ENCODE measurements at regions not wholly inside any gene's neighbourhood (a gene's known extent, or its start where the extent isn't known, plus 50 kb on each side); places are given as distances from the start of the nearest gene placed in this dataset.
"Not testable (repeated sequence)": the region's sequence is repeated elsewhere in the genome, so short reads cannot be mapped to it uniquely, and the experiment has no call there.

DNA sequence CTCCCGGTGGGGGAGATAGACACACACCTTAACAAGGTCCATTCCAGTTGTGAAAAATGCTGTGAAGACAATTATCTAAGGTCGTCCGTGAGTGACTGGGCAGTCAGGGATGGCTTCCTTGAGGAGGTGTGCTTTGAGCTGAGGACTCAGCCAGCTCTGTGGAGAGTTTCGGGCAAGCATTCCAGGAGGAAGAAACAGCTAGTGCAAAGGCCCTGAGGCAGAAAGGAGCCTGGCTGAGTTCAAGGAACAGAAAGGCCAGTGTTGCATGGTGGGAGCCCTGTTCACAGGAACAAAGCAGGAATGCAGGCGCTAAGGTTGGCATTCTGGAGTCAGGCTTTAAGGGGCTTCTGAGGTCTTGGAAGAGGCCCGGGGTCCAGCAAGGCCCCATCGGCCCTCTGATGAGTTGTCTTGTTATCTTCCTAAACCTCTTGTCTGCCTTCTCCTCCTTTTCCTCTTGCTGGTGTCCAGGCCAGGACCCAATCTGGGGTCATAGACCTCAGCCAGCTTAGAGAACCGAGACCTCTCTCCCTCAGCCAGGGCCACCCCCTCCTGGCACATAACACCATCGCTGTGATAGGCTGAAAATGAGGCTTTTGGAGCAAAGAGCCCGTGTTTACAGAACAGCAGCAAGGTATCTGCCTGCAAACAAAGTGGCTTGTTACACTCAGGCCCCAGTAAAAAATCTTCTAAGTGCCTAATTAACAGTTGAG lies 270.2 kb upstream of the MVB12B start:
- intact Hi-C loops (cut with micrococcal nuclease), result no loop called here

DNA sequence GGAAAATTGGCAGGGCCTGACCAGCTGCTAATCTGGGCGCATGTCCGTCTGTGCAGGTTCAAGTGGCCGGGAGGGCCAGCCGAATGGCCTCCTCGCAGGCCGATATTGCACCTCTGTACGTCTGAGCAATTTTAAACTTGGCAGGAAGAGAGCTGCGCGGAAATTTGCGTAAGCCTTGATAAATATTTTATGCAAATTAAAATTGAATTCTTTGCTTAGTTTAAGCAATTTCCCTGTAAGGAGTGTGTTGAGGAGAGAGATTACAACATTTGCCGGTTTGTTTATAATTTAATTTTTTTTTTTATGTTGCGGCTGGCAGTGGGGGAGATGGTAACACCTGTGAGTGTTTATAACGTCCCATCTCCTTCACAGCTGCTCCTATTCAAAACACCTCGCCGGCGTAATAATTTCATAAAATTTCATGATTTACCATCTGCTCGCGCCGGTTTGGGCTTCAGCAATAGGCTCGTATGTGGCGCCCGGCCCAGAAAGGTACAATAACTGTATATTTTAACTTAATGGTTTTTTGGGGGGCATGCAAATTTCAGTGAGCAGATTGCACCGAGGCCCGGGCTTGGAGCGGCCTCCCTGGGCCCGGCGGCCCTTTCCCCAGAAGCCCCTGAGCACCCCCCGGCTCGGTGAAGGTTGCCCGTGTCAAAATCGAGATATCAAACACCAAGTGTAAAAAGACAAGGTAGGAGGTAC lies 269.4 kb upstream of the MVB12B start:
- intact Hi-C loops (cut with micrococcal nuclease), result no loop called here

- intact Hi-C loops (cut with micrococcal nuclease), result no loop called here
Measured at GRCh38 chr9:126058011-126058531, 268.6 kb upstream of the MVB12B start.

DNA sequence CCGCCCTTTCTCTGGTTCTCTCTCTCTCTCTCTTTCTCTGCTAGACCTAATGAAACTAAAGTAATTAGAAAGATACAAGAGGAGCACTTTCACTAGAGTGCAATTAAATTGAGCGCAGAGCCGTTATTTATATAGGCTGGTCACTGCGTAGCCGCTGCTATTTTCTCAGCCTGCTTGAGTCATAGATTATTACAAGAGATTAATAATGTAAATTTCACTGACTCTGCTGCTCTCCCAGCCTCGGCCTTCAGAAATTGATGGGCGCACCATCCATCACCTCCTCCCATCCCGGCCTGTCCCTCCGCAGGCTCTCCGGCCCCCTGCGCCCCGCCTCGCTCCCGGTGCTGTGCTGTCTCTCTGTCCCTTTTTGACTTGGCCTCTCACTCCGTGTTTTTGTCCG lies 268.0 kb upstream of the MVB12B start:
- intact Hi-C loops (cut with micrococcal nuclease), result no loop called here

DNA sequence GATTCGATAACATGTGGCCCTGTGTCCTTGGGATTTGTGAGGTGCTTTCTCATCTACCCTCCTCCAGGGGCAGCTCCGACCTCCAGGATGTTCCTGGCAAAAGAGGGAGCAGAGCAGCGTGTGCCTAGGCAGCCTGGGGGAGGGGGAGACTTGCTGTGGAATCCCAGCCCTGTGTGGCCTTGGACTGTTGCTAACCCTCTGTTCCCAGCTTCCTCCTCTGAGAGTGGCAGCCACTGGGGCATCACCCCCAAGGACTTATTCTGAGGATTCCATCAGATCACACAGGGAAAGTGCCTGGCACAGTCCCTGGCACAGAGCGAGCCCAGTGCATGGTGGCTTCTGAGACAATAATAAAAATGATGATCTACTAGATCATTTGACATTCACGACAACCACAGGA lies 265.1 kb upstream of the MVB12B start:
- intact Hi-C loops (cut with micrococcal nuclease), result no loop called here

GRCh38 chr9:126062158-126062886 lies 264.3 kb upstream of the MVB12B start:
- intact Hi-C loops (cut with micrococcal nuclease), result no loop called here

GRCh38 chr9:126063326-126063725 lies 263.3 kb upstream of the MVB12B start:
- intact Hi-C loops (cut with micrococcal nuclease), result no loop called here

- intact Hi-C loops (cut with micrococcal nuclease), result no loop called here
Measured at GRCh38 chr9:126066131-126066530, 260.5 kb upstream of the MVB12B start.

DNA sequence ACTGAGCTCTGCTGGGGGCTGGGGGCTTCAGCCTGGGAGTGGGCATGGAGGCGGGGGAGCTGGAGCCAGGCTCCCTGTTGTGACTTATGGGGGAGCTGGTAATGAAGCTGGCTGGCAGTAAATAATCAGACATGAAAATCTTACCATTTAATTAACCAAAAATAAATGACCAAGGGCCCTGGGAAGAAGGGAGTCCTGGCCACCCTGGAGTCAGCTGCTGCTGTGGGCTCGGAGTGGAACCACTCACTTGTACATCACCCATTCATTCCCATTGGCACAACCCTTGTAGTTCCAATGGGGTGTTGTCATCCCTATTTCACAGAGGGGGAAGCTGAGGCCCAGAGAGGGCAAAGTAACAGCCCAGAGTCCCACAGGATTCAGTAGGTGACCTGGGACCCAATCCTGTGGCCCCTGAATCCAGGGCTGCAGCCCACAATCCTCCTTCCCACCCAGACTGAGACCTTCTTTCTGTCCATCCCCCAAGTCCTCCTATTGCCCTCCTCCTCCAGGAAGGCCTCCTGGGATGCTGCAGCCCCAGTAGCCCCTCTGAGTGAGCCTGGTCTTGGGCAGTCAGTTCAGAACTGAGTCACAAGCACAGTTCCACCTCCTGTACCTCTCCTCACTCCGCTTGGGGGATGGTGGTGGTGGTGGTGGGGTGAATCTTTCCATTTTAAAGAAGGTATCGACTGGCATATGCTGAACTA lies 259.4 kb upstream of the MVB12B start:
- intact Hi-C loops (cut with micrococcal nuclease), result no loop called here

DNA sequence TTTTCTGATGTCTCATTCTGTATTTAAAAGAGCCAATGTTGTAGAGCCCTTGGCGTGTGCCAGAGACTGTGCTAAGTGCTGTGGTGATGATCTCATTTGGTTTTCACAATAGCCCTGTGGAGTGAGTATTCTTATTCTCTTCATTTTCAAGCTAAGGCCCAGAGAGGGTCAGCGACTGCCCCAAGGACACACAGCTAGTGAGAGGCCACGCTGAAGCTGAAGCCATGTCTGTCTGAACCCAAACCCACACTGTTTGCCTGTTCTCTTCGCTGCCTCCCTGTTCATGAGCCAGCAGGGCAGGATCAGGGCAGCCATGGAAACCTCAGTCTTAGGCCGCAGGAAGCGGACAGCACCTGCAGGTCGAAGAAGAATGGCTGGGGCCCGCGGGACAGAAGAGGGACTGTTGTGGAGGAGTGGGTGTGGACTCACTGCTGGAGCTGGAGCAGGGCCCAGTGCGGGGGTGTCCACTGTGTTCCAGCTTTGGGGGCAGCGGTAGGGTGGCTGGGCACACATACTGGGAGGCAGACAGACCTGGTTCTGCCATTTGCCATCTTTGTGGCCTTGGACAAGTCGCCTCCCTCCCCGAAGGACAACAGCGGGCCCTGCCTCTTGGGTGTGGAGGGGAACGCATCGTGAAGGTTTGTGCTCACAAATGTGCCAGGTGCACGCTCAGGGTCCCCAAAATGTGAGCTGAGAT lies 257.9 kb upstream of the MVB12B start:
- intact Hi-C loops (cut with micrococcal nuclease), result no loop called here

GRCh38 chr9:126069400-126069955 lies 257.2 kb upstream of the MVB12B start:
- intact Hi-C loops (cut with micrococcal nuclease), result no loop called here

- intact Hi-C loops (cut with micrococcal nuclease), result no loop called here
Measured at GRCh38 chr9:126070058-126070655, 256.5 kb upstream of the MVB12B start.

DNA sequence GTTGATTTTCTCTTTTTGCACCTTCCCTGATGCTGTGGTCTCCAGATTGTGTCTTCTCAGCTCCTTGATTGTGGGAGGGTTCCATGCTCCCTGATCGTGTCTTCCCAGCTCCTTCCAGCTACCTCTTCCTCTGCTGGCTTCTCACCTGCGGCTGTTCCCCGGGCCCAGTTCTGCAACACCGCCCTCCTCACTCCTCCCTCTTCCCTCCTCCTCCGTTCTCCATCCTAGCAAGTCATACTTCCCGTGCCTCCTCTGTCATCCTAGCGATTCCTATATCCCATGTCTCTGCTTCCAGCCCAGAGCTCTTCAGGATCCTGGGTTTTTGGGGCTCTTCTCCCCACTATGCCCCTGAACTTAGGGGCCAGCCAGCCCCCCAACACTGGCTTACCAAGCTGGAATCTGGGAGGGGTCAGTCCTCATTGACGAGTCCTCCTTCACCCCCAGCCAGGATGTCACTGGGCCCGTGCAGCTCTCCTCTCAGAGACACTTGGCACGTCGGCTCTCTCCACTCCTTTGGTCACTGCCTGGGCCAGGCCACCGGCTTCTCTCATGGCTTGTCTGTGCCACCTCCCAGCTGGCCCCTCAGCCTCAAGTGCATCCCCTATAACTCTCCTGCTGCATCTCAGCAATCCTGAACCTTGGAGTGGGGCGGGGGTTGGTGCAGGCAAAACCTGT lies 255.4 kb upstream of the MVB12B start:
- intact Hi-C loops (cut with micrococcal nuclease), result no loop called here

DNA sequence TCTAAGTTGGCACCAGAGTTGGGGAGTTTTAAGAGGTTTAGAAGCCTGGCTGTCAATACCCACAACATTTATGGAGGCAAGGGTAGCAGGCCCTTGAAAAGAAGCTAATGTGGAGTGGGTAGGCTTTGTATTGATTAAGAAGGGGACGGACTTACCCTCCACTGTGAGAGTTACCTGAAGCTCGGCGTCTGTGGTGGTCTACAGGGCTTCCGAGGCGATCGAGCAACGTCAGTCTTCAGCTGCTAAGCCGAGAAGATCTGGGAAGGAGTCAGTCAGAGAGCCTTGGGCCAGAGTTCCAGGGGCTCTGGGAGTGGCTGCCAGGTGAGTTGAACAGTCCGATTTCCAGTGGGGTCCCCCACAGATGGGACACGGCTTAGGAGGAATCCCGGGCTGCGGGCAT lies 249.0 kb upstream of the MVB12B start:
- intact Hi-C loops (cut with micrococcal nuclease), result not testable (repeated sequence)

DNA sequence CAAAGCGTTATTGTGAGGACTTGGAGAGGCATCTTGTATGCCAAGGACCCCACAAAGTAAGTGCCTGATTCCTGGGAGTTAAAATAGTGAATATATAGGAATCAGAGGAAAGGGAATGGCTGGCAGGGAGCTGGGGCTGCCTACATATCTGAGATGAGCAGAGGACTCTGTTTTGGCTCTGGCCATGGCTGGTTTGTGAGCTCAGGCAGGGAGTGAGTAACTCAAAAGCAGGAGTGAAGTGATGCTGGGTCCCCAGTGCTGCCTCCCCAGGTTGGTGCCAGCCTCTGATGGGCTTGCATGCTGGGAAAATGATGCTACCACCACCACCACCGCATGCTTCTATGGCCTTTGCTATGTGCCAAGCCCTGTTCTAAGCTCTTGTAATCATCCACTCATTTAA lies 246.0 kb upstream of the MVB12B start:
- intact Hi-C loops (cut with micrococcal nuclease), result no loop called here

DNA sequence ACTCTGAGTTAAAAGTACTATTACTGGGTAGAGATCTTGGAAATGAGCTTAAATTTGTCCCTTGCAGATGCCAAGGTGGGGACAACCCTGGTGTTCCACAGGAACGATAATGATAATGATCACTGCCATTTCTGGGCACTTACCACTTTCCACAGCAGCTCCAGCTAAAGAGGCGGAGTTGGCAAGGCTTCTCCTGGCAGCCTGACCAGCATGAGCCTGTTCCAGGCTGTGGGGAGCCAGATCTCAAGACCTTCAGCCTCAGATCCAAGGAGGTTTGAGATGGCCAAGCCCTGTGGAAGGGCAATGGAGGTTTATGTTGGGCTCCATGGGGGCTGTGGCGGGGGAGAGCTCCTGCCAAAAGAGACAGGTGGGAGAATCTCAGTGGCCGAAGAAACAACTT lies 244.9 kb upstream of the MVB12B start:
- intact Hi-C loops (cut with micrococcal nuclease), result no loop called here

GRCh38 chr9:126084008-126084407 lies 242.6 kb upstream of the MVB12B start:
- intact Hi-C loops (cut with micrococcal nuclease), result no loop called here

- intact Hi-C loops (cut with micrococcal nuclease), result no loop called here
Measured at GRCh38 chr9:126084696-126085095, 241.9 kb upstream of the MVB12B start.

GRCh38 chr9:126085170-126085569 lies 241.5 kb upstream of the MVB12B start:
- intact Hi-C loops (cut with micrococcal nuclease), result no loop called here

GRCh38 chr9:126088336-126088735 lies 238.3 kb upstream of the MVB12B start:
- intact Hi-C loops (cut with micrococcal nuclease), result no loop called here

Data from T-helper 2 cell treated with Interferon-gamma antibody and Interleukin-4, amounts not matched to agents 100 ng/mL and 5 ng/mL, for 36 hours (primary cell).